ENCODE measurements at regions not wholly inside any gene's neighbourhood (a gene's known extent, or its start where the extent isn't known, plus 50 kb on each side); places are given as distances from the start of the nearest gene placed in this dataset.

DNA sequence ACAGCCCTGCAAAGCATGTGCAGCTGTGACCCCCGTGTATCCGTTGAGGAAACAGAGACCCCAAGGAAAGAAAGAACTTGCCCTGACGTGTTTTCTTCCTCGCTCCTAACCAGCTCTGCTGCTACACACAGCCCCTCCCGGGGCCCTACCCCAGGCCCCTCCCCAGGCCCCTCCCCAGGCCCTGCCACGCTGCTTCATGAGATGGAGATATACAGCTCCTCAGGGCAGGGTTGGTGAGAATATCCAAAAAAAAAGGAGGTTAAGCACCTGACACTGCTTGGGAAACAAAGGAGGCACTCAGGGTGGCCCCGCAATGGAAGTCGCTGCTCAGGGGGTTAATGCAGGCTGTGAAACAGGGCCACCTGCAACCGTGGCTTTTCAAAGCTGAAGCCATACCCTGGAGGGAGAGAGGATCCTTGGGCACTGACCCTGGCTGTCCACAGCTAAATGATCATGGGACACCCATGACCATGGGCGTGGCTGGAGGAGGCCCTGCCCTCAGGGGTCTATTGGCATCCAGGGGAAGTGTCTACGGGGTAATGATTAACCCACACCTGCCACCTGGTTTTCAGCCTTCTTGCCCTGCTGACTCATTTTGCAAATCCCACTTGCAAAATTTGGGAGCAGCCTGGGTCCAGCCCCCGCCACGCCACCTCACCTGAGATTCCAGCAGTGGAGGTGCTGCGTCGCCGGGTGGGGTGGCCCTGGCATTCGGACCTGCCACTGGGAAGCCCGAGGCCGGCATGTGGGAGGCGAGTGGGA, 112.1 kb upstream of the ANO1 start:
- Histone ChIP-seq H3K9me3 (ENCODE audit: control insufficient read depth, low read length) (peaks cover 5% of the 10 kb centered on the region), H3K4me1 (ENCODE audit: control insufficient read depth, insufficient read depth, low read length) (peaks cover 7% of the 10 kb centered on the region), H3K27me3 (replicated peaks; ENCODE audit: control insufficient read depth, insufficient read depth, low read length) (peaks cover 41% of the 10 kb centered on the region), H3K4me3 (ENCODE audit: low read length) (no peak overlapping the region), H3K9ac (ENCODE audit: low read length) (no peak overlapping the region), H3K36me3 (ENCODE audit: control insufficient read depth, insufficient read depth, low read length, severe bottlenecking) (no peaks in the 10 kb centered on the region)
- DNase-seq (ENCODE audit: low read depth) = no peak

DNA sequence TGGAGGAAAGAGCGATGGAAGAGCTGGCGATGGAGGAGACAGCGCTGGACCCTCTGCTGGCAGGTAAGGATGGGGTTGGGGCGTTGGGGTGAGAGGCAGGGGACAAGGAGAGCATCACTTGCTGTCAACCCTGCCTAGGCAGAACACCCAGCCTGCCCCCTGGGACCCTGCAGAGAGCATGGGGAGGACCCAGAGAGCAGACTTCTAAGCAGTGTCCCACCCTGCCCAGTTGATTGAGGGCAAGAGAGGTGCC, 111.6 kb upstream of the ANO1 start:
- no peak for DNase-seq (ENCODE audit: low read depth)
- Histone ChIP-seq H3K9ac (ENCODE audit: low read length) (no peak overlapping the region), H3K9me3 (ENCODE audit: control insufficient read depth, low read length) (peaks cover 5% of the 10 kb centered on the region), H3K4me3 (ENCODE audit: low read length) (no peak overlapping the region), H3K36me3 (ENCODE audit: control insufficient read depth, insufficient read depth, low read length, severe bottlenecking) (no peaks in the 10 kb centered on the region), H3K4me1 (ENCODE audit: control insufficient read depth, insufficient read depth, low read length) (peaks cover 7% of the 10 kb centered on the region), H3K27me3 (replicated peaks; ENCODE audit: control insufficient read depth, insufficient read depth, low read length) (peaks cover 44% of the 10 kb centered on the region)

DNA sequence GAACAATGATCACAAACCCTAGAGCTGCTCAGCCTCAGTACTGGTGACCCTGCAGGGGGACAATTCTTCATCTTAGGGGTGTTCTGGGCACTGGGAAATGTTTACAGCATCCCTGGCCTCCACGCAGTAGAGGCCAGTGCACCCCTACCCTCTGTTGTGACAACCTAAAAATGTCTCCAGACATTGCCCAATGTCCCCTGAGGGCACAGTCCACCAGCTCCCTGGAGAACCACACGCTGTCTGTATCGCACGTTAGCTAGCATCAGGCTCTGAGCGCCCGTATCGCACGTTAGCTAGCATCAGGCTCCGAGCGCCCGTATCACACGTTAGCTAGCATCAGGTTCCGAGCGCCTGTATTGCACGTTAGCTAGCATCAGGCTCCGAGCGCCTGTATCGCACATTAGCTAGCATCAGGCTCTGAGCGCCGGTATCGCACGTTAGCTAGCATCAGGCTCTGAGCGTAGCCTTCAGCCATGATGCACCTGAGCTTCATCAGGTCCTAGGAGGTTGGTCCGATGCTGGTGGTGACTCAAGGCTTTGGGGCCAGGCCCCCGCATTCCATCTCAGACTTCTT, 111.1 kb upstream of the ANO1 start:
- H3K4me1 ChIP-seq (ENCODE audit: control insufficient read depth, insufficient read depth, low read length) = peaks cover 7% of the 10 kb centered on the region
- no peaks in the 10 kb centered on the region for H3K36me3 ChIP-seq (ENCODE audit: control insufficient read depth, insufficient read depth, low read length, severe bottlenecking)
- no peak for DNase-seq (ENCODE audit: low read depth)
- H3K9me3 ChIP-seq (ENCODE audit: control insufficient read depth, low read length) = peaks cover 3% of the 10 kb centered on the region
- H3K9ac ChIP-seq (ENCODE audit: low read length) = no peak overlapping the region
- no peak overlapping the region for H3K4me3 ChIP-seq (ENCODE audit: low read length)
- H3K27me3 ChIP-seq (replicated peaks; ENCODE audit: control insufficient read depth, insufficient read depth, low read length) = peaks cover 44% of the 10 kb centered on the region

DNA sequence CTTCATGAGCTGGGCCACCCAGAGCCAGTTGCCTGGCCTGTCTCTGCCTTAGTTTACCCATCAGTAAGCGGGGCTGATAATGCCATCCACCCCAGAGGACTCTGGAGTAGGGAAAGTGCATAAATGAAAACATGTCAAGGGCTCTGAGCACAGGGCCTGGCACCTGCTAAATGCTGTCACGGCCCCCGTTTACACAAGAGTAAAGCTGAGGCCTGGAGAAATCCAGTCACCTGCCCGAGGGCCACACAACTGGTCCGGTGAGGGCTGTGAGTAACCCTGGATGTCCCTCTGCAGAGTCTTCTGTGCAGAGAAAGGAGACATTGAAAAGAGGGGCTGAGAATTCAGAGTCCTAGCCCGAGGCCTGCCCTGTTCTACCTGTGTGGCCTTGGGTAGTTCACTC, 110.6 kb upstream of the ANO1 start:
- DNase-seq (ENCODE audit: low read depth) = no peak
- Histone ChIP-seq H3K4me3 (ENCODE audit: low read length) (no peak overlapping the region), H3K9me3 (ENCODE audit: control insufficient read depth, low read length) (peaks cover 3% of the 10 kb centered on the region), H3K36me3 (ENCODE audit: control insufficient read depth, insufficient read depth, low read length, severe bottlenecking) (no peaks in the 10 kb centered on the region), H3K27me3 (replicated peaks; ENCODE audit: control insufficient read depth, insufficient read depth, low read length) (peaks cover 48% of the 10 kb centered on the region), H3K4me1 (ENCODE audit: control insufficient read depth, insufficient read depth, low read length) (peaks cover 7% of the 10 kb centered on the region), H3K9ac (ENCODE audit: low read length) (no peak overlapping the region)

DNA sequence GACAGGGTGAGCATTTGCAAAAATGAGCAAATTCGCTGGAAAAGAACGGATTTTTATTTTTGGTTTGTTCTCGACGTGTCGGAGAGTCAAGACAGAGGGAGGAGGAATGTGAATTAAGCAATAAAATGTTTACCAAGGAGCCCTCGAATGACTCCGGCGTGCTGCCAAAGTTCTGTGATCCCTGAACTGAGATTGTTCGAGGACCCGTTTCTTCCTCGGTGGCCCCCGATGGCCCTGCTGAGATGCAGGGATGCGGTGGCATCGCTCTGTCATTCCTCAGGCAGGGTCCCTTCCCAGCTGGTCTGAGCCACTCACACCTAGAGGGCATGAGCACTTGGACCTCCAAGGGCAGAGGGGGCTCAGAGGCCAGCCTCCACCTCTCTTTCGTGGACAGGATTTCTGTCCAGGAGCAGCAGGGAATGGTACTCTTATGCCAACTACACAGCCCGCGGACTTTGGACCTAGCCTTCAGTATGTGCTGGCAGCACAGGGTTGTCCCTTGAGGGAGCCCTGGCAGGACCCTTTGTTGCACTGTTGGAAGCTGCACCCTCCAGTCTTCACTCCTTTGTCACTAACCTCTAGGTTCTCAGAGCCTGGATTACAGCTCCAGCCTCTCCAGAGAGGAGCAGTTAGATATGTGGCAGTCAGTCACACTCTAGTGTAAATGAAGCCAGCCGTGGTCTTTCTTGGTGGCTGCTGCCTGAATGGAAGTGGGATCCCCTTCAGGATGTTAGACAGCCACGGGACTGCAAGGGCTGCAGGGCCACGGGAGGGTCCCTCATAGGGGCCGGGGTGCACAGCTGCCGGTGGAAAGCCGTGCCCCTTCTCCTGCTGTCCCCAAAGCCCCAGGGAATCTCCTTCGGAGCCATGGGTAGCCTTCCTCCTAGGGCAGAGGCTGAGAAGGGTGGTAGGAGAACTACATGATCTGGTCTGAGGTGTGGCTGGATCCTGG, 109.4 kb upstream of the ANO1 start:
- peaks cover 50% of the 10 kb centered on the region for H3K27me3 ChIP-seq (replicated peaks; ENCODE audit: control insufficient read depth, insufficient read depth, low read length)
- peaks cover 3% of the 10 kb centered on the region for H3K9me3 ChIP-seq (ENCODE audit: control insufficient read depth, low read length)
- H3K9ac ChIP-seq (ENCODE audit: low read length) = no peak overlapping the region
- no peak overlapping the region for H3K4me3 ChIP-seq (ENCODE audit: low read length)
- no peak for DNase-seq (ENCODE audit: low read depth)
- H3K36me3 ChIP-seq (ENCODE audit: control insufficient read depth, insufficient read depth, low read length, severe bottlenecking) = no peaks in the 10 kb centered on the region
- H3K4me1 ChIP-seq (ENCODE audit: control insufficient read depth, insufficient read depth, low read length) = peaks cover 7% of the 10 kb centered on the region

DNA sequence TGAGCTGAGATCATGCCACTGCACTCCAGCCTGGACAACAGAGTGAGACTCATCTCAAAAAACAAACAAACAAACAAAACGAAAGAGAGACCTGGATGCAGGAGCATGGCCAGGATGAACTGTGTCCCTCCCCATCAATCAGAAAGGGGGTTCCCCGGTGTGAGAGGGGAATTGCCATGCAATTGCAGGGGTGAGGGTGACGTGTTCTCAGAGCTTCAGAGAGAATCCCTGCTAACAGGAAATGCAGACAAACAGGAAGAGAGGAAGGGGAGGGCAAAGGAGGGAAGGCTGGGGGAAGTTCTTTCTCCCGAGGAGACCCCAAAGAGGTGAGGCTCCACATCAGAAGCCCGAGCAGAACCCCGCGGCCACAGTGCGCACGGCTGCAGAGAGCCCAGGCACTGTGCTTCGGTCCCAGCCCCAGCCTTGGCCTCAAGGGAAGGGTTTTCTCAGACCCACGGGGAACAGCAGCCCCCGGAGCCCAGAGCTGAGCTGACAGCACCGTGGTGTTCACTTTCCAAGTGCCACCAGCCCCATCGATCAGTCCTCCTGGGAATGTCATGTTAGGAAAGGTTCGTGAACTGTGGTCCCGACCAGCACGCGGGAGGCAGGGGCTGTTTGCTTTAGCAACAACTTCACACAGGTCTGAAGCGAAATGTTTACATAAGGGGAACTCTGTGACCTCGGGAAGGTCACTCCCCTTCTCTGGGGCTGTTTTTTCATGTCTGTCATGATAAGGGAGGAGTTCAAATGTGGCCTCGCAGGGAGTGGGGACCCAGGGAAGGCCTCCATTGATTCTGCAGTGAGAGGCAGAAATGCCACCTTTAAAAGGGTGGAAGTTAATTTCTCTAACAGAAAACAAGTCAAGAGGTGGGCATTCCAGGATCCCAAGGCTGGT, 108.0 kb upstream of the ANO1 start:
- Histone ChIP-seq H3K4me3 (ENCODE audit: low read length) (no peak overlapping the region), H3K4me1 (ENCODE audit: control insufficient read depth, insufficient read depth, low read length) (peaks cover 7% of the 10 kb centered on the region), H3K9ac (ENCODE audit: low read length) (no peak overlapping the region), H3K36me3 (ENCODE audit: control insufficient read depth, insufficient read depth, low read length, severe bottlenecking) (no peaks in the 10 kb centered on the region), H3K27me3 (replicated peaks; ENCODE audit: control insufficient read depth, insufficient read depth, low read length) (peaks cover 55% of the 10 kb centered on the region), H3K9me3 (ENCODE audit: control insufficient read depth, low read length) (peaks cover 3% of the 10 kb centered on the region)
- no peak for DNase-seq (ENCODE audit: low read depth)

DNA sequence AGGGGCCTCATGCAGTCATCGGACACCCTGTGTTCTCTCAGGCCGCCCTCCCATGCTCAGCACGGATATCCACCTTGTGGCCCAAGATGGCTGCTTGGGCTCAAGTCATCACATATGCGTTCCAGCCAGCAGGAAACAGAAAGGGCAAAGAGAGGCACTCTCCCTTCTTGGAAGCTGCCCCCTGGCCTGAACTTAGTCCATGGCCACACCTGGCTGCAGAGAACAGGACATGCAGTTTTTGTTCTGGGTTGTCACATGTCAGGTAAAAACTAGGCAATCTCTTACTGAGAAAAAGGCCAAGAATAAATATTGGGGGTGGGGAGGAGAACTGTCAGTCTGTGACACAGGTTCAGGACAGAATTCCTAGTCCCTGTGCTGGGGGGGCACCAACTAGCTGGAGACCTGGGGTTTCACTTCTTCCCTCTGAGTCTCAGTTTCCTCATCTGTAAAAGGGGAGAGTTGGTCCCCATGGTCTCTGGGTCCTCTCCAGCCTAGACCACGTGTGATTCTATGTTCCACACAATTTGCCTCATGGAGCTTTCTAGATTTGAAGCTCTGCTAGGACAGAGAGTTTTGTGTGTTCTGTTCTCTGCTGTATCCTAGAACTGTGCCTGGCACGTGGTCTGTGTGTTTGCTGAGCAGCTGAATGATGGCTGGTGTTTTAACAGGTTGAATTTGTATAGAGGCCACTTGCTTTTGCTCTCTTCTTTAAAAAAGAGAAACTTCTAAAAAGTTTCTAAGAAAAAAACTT, 107.2 kb upstream of the ANO1 start:
- Histone ChIP-seq H3K4me3 (ENCODE audit: low read length) (no peak overlapping the region), H3K27me3 (replicated peaks; ENCODE audit: control insufficient read depth, insufficient read depth, low read length) (peaks cover 53% of the 10 kb centered on the region), H3K9me3 (ENCODE audit: control insufficient read depth, low read length) (peaks cover 3% of the 10 kb centered on the region), H3K4me1 (ENCODE audit: control insufficient read depth, insufficient read depth, low read length) (peaks cover 7% of the 10 kb centered on the region), H3K9ac (ENCODE audit: low read length) (no peak overlapping the region), H3K36me3 (ENCODE audit: control insufficient read depth, insufficient read depth, low read length, severe bottlenecking) (no peaks in the 10 kb centered on the region)
- DNase-seq (ENCODE audit: low read depth) = no peak

DNA sequence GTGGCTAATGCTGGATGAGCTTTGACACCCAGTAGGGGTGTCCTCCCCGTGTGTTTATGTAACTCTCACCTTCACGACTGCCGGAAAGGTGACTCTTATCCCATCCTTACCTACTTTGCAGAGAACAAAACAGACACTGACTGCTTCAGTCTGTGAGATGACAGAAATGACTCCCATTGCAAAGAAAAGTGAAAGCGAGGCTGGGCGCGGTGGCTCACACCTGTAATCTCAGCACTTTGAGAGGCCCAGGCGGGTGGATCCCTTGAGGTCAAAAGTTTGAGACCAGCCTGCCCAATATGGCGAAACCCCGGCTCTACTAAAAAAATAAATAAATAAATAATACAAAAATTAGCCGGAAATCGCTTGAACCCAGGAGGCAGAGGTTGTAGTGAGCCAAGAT, 106.4 kb upstream of the ANO1 start:
- H3K36me3 ChIP-seq (ENCODE audit: control insufficient read depth, insufficient read depth, low read length, severe bottlenecking) = no peaks in the 10 kb centered on the region
- no peak overlapping the region for H3K9ac ChIP-seq (ENCODE audit: low read length)
- H3K9me3 ChIP-seq (ENCODE audit: control insufficient read depth, low read length) = peaks cover 3% of the 10 kb centered on the region
- peaks cover 53% of the 10 kb centered on the region for H3K27me3 ChIP-seq (replicated peaks; ENCODE audit: control insufficient read depth, insufficient read depth, low read length)
- peaks cover 7% of the 10 kb centered on the region for H3K4me1 ChIP-seq (ENCODE audit: control insufficient read depth, insufficient read depth, low read length)
- H3K4me3 ChIP-seq (ENCODE audit: low read length) = no peak overlapping the region
- no peak for DNase-seq (ENCODE audit: low read depth)

DNA sequence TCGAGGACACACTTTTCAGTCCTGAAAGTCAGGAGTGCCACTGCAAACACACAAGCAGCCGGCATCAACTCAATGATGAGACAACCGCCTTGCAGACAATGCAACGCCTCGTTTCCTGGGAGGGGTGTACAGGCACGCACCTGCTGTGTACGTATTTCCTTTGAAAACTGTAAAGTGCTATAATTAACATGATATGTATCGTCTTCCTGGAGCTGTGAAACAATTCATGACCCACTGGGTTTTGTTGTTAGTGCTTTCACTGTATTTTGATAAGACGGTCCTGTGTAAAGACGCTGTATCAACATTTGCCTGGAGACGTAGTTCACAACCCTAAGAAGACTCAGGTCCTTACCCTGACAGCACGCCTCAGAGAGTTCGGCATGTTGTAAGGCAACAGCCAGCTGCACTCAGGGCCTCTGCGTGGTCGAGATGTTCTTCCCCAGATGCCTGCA, 105.7 kb upstream of the ANO1 start:
- Histone ChIP-seq H3K9me3 (ENCODE audit: control insufficient read depth, low read length) (peaks cover 3% of the 10 kb centered on the region), H3K4me1 (ENCODE audit: control insufficient read depth, insufficient read depth, low read length) (peaks cover 7% of the 10 kb centered on the region), H3K4me3 (ENCODE audit: low read length) (no peak overlapping the region), H3K36me3 (ENCODE audit: control insufficient read depth, insufficient read depth, low read length, severe bottlenecking) (no peaks in the 10 kb centered on the region), H3K27me3 (replicated peaks; ENCODE audit: control insufficient read depth, insufficient read depth, low read length) (peaks cover 57% of the 10 kb centered on the region), H3K9ac (ENCODE audit: low read length) (no peak overlapping the region)
- no peak for DNase-seq (ENCODE audit: low read depth)

DNA sequence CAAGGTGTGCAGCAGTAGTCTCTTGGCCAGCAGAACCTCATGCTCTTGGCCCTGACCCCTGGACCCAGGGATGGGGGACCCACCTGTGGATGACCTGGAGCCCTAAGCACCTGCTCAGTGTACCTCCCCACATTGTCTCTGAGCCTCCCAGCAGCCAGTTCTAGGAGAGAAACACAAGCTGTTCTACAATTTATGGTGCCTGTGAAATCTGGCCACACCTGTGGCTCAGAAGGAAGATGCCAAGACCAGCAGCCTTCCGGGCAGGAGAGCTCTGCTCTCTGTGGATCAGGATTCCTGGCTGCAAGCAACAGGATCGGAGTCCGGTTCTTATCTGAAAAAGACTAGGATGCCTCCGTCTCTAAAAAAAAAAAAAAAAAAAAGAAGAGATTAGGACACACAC, 103.6 kb upstream of the ANO1 start:
- Histone ChIP-seq H3K9me3 (ENCODE audit: control insufficient read depth, low read length) (peaks cover 3% of the 10 kb centered on the region), H3K9ac (ENCODE audit: low read length) (no peak overlapping the region), H3K4me3 (ENCODE audit: low read length) (no peak overlapping the region), H3K36me3 (ENCODE audit: control insufficient read depth, insufficient read depth, low read length, severe bottlenecking) (no peaks in the 10 kb centered on the region), H3K4me1 (ENCODE audit: control insufficient read depth, insufficient read depth, low read length) (peaks cover 5% of the 10 kb centered on the region), H3K27me3 (replicated peaks; ENCODE audit: control insufficient read depth, insufficient read depth, low read length) (peaks cover 61% of the 10 kb centered on the region)
- DNase-seq (ENCODE audit: low read depth) = no peak

Data from adipocyte (in vitro differentiated cells).